NCI-H82 treated with DMSO at 0.1 percent for 48 hours (cell line): ENCODE measurements at regions not wholly inside any gene's neighbourhood (a gene's known extent, or its start where the extent isn't known, plus 50 kb on each side); places are given as distances from the start of the nearest gene placed in this dataset.

Experiments
- DNase-seq: peaks from one replicate; lab custom pipeline; 2025; ENCODE audit not compliant: unreplicated experiment; lab: John Stamatoyannopoulos, UW

GRCh38 chr2:54388076-54388475, 68.1 kb upstream of the SPTBN1 start:
- DNase-seq: no peak

- no peak for DNase-seq
These were observed 63.4 kb upstream of the SPTBN1 start for GRCh38 chr2:54392555-54393324.

GRCh38 chr2:54394392-54394791, 61.7 kb upstream of the SPTBN1 start:
- DNase-seq: no peak

GRCh38 chr2:54396107-54396506, 60.0 kb upstream of the SPTBN1 start:
- DNase-seq: no peak

- DNase-seq: no peak
These were observed 59.3 kb upstream of the SPTBN1 start for GRCh38 chr2:54396798-54397197.

GRCh38 chr2:54397426-54397825, 58.7 kb upstream of the SPTBN1 start:
- DNase-seq: no peak

- no peak for DNase-seq
These were observed 54.6 kb upstream of the SPTBN1 start for GRCh38 chr2:54401554-54401953.

- peak; percentile 27 for DNase-seq
These were observed 53.8 kb upstream of the SPTBN1 start for GRCh38 chr2:54402350-54402749.

GRCh38 chr2:54403512-54404238, 52.5 kb upstream of the SPTBN1 start:
- DNase-seq: no peak

GRCh38 chr2:54404270-54404669, 51.9 kb upstream of the SPTBN1 start:
- no peak for DNase-seq

GRCh38 chr2:54406031-54406430, 50.1 kb upstream of the SPTBN1 start:
- no peak for DNase-seq
